ENCODE measurements at regions not wholly inside any gene's neighbourhood (a gene's known extent, or its start where the extent isn't known, plus 50 kb on each side); places are given as distances from the start of the nearest gene placed in this dataset.

DNA sequence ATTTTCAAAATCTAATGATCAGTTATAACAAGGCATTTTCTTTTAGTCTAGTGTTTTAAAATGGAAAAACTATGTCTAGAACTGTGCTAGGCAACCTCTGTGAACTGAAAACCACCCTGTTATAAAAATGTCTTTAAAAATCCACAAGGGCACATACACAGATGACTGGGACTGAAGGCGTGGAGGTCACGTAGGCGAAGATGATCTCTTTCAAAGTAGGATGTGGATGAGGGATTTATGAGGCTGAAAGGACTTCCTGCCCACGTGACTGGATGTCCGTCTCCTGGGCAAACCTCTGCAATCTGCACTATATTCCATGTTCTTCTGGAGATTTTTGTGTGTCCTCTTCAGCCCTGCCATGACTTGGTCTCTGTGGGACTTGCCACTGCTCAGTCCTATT is 84.2 kb upstream of the ZNF536 start (continued):
- TF ChIP-seq E2F6 (IDR thresholded peaks at IDR 0.05) = no peak

Data from H1 (cell line).